C4-2B (cell line): ENCODE measurements at regions not wholly inside any gene's neighbourhood (a gene's known extent, or its start where the extent isn't known, plus 50 kb on each side); places are given as distances from the start of the nearest gene placed in this dataset.
A peak's percentile ranks its signal among the peaks of the same experiment; 100 is the strongest.

Experiments
- CTCF ChIP-seq: fragments of 450-650 bp; conservative IDR thresholded peaks from 2 replicates; pipeline ENCODE4 v1.5.1; 2017; ENCODE audit warnings: mild to moderate bottlenecking
- ZFX ChIP-seq: fragments of 450-650 bp; IDR thresholded peaks from 2 replicates; pipeline ENCODE4 v1.6.1; 2017

DNA sequence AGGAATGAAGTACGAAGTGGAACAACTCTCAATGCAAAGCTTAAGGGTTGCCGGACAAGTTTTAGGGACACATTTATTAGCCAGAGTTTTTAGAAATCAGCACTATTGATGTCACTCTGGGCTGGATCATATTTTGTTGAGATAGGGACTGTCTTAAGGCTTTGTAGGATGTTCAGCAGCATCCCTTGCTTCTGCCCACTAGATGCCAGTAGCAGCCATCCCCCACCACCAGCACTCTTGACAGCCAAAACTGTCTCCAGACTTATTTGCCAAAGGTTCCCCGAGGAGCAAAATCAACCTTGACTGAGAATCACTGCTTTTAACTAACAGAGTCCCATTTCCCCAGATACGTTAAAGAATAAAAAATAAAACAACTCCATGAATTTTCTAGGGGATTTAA, 1497.3 kb downstream of the STIM2 start:
- TF ChIP-seq CTCF (peak; percentile 27), ZFX (no peak)
